SK-N-SH (cell line): ENCODE measurements at regions not wholly inside any gene's neighbourhood (a gene's known extent, or its start where the extent isn't known, plus 50 kb on each side); places are given as distances from the start of the nearest gene placed in this dataset.

Experiments
- IRF3 ChIP-seq: fragments of 150-350 bp; IDR thresholded peaks from 2 replicates; pipeline ENCODE4 v1.6.1; 2016; ENCODE audit warnings: mild to moderate bottlenecking, low read depth, low read length
- MAX ChIP-seq: IDR thresholded peaks from 2 replicates; pipeline ENCODE4 v1.4.0; 2012; ENCODE audit warnings: low read depth
- MXI1 ChIP-seq: IDR thresholded peaks from 2 replicates; pipeline ENCODE4 v1.6.1; 2012; ENCODE audit warnings: mild to moderate bottlenecking, low read depth, low read length, improper control_type of control experiment
- NRF1 ChIP-seq: IDR thresholded peaks from 2 replicates; pipeline ENCODE4 v1.6.1; 2012; ENCODE audit warnings: low read depth, mild to moderate bottlenecking, low read length
- POLR2AphosphoS5 ChIP-seq: IDR thresholded peaks from 2 replicates; pipeline ENCODE4 v1.6.1; 2012; ENCODE audit warnings: low read depth, low read length
- RCOR1 ChIP-seq: fragments of 150-350 bp; IDR thresholded peaks from 2 replicates; pipeline ENCODE4 v1.6.1; 2017; ENCODE audit warnings: antibody characterized with exemption, low read length
- SIN3A ChIP-seq: IDR thresholded peaks from 2 replicates; pipeline ENCODE4 v1.6.1; 2012; ENCODE audit warnings: low read depth, mild to moderate bottlenecking, low read length, moderate library complexity, borderline replicate concordance
- TAF1 ChIP-seq: IDR thresholded peaks from 2 replicates; pipeline ENCODE4 v1.6.1; 2012; ENCODE audit warnings: low read depth, mild to moderate bottlenecking, low read length, moderate library complexity, borderline replicate concordance
- TEAD4 ChIP-seq: IDR thresholded peaks from 2 replicates; pipeline ENCODE4 v1.4.0; 2012; ENCODE audit warnings: mild to moderate bottlenecking, borderline replicate concordance; ENCODE audit not compliant: insufficient read depth
- TF ChIP-seq, protein P1 (sequence below): fragments of 200-600 bp; sonication (generic); IDR thresholded peaks from 2 replicates; pipeline ENCODE4 v1.6.1; 2017; ENCODE audit warnings: antibody characterized with exemption, mild to moderate bottlenecking, moderate library complexity
- TF ChIP-seq, protein P2 (sequence below): IDR thresholded peaks from 2 replicates; pipeline ENCODE4 v1.4.0; 2012; ENCODE audit warnings: low read depth, borderline replicate concordance

- TF ChIP-seq, protein P1, sequence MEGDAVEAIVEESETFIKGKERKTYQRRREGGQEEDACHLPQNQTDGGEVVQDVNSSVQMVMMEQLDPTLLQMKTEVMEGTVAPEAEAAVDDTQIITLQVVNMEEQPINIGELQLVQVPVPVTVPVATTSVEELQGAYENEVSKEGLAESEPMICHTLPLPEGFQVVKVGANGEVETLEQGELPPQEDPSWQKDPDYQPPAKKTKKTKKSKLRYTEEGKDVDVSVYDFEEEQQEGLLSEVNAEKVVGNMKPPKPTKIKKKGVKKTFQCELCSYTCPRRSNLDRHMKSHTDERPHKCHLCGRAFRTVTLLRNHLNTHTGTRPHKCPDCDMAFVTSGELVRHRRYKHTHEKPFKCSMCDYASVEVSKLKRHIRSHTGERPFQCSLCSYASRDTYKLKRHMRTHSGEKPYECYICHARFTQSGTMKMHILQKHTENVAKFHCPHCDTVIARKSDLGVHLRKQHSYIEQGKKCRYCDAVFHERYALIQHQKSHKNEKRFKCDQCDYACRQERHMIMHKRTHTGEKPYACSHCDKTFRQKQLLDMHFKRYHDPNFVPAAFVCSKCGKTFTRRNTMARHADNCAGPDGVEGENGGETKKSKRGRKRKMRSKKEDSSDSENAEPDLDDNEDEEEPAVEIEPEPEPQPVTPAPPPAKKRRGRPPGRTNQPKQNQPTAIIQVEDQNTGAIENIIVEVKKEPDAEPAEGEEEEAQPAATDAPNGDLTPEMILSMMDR = no peak
- no peak for TF ChIP-seq SIN3A
- TF ChIP-seq IRF3 = no peak
- TF ChIP-seq, protein P2, sequence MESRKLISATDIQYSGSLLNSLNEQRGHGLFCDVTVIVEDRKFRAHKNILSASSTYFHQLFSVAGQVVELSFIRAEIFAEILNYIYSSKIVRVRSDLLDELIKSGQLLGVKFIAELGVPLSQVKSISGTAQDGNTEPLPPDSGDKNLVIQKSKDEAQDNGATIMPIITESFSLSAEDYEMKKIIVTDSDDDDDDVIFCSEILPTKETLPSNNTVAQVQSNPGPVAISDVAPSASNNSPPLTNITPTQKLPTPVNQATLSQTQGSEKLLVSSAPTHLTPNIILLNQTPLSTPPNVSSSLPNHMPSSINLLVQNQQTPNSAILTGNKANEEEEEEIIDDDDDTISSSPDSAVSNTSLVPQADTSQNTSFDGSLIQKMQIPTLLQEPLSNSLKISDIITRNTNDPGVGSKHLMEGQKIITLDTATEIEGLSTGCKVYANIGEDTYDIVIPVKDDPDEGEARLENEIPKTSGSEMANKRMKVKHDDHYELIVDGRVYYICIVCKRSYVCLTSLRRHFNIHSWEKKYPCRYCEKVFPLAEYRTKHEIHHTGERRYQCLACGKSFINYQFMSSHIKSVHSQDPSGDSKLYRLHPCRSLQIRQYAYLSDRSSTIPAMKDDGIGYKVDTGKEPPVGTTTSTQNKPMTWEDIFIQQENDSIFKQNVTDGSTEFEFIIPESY = no peak
- TF ChIP-seq TAF1 = no peak
- TF ChIP-seq MXI1 = no peak
- no peak for TF ChIP-seq POLR2AphosphoS5
- TF ChIP-seq MAX = no peak
- TF ChIP-seq RCOR1 = no peak
- TF ChIP-seq TEAD4 = no peak
- no peak for TF ChIP-seq NRF1
Measured at GRCh38 chr1:38773483-38773882, 86.1 kb downstream of the RRAGC start.
